Epidermal melanocyte (primary cell): ENCODE measurements at regions not wholly inside any gene's neighbourhood (a gene's known extent, or its start where the extent isn't known, plus 50 kb on each side); places are given as distances from the start of the nearest gene placed in this dataset.
"Not testable (repeated sequence)": the region's sequence is repeated elsewhere in the genome, so short reads cannot be mapped to it uniquely, and the experiment has no call there.

Experiments used
- DNase-seq: peaks from one replicate; pipeline ENCODE4 v3.0.0; 2011; ENCODE audit warnings: low spot score; ENCODE audit not compliant: insufficient read length

DNA sequence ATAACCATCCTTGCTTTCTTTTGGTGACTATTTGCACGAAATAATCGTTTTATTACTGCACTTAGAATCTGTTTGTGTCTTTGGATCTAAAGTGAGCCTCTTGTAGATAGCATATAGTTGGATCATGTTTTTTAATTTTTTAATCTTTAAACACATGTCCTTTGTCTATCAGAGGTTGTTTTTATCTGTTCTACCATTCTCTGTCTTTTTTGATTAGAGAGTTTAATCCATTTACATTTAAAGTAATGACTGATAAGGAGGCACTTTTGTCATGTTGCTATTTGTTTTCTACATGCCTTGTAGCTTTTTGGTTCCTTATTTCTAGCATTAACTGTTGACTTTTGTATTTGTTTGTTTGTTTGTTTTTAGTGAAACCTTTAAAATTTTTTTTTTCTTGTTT, 506.2 kb upstream of the RGS6 start:
- DNase-seq = no peak

DNA sequence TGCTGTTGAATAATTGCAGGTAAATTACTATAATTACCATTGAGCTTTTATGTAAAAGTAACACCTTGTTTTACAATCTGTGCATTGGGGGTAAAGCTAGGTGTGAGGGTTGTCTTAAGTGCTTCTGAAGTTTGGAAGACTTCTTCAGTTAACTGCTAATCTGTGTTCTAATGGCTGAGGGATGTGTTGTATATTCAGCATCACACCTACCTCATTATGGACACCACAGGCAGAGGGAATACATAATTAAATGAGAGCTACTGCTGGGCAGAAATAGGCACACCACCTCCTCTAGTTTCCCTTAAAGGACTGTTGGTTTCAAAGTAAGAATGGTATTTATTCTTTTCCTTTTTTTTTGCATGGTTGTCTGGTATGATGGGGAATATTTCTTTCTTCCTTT, 502.3 kb upstream of the RGS6 start:
- no peak for DNase-seq

DNA sequence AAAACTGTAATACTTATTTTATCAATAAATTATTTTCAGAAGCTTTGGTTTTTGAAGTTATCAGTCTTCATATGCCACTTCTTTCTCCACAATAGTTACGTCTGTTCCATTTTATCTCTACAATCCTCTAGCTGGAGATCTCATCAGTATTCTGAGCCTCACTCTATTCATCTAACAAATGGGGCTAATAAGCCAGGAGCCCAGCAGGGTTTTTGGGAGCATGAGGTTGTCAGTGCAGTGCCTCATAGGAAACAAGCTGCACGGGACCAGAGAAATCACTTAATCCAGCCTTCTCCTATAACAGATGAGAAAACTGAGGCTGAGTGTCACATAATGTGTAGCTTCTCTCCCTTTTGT, 501.9 kb upstream of the RGS6 start:
- DNase-seq = no peak

GRCh38 chr14:71430678-71431376, 501.4 kb upstream of the RGS6 start:
- DNase-seq = no peak

GRCh38 chr14:71432334-71433110, 499.7 kb upstream of the RGS6 start:
- no peak for DNase-seq

DNA sequence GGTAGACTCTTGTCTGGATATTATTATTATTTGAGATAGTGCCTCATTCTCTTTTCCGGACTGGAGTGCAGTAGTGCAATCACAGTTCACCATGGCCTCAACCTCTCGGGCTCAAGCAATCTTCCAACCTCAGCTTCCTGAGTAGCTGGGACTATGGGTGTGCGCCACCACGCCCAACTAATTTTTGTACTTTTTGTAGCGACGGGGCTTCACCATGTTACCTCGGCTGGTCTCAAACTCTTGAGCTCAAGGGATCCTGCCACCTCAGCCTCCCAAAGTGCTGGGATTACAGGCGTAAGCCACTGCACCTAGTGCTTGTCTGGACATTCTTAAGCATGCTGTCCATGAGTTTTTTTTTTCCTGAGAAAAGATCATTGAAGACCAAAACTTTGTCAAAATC, 498.9 kb upstream of the RGS6 start:
- no peak for DNase-seq

- not testable (repeated sequence) for DNase-seq
Measured at GRCh38 chr14:71435641-71436040, 496.6 kb upstream of the RGS6 start.

GRCh38 chr14:71437870-71438269, 494.4 kb upstream of the RGS6 start:
- DNase-seq = no peak

DNA sequence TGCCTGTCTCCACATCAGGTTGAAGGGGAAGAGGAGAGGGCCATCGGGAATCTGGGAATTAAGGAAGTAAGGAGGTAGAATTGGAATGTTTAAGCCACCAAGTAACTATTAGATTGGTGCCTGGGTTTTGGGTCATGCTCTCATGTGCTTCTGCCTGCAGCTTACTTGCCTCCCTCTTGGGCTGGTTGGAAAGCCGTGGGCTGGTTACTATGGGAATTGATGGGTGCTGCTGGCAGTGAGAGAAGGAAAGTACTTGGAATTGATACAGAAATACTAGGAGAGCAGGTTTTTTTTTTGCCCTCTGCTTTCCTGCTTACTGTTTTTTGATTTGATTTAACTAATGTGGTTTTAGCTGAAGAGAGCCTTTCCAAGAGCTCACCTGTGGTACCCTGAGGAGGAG, 493.5 kb upstream of the RGS6 start:
- no peak for DNase-seq

- no peak for DNase-seq
Measured at GRCh38 chr14:71441126-71441525, 491.1 kb upstream of the RGS6 start.

DNA sequence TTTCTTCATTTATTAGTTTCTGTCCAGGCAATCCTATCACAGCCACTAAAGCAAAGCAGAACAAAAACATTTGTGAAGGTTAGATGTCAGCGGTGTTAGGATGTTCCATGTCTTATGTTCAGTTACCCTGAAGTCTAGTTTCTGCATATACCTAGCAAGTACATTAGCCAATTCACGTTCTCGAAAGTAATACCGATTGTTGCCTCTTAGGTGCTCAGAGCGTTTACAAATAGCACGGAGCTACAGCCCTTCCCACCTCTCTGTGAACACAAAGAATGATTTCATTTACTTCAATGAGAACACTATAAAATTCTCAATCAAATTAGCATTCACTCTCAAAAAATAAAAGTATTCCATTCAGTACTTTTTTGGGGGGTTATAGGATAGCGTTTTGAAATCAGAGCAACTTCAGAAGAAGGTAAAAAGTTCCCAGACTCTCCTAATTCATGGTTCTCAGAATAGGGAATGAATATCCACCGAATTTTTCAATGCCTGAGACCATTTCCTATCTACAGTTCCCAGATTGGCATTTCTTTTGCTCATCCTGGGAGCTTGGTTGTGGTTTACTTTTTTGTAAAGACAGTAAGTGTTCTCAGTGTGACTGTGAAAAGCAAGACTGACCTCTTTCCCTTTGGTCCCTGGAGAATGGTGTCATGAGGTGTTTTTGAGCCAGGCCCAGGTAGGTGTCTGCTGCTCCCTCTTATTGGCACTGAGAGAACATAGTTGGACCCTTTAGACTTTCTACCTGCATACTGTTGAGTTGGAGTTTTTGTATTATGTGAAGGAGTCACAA, 488.0 kb upstream of the RGS6 start:
- no peak for DNase-seq

DNA sequence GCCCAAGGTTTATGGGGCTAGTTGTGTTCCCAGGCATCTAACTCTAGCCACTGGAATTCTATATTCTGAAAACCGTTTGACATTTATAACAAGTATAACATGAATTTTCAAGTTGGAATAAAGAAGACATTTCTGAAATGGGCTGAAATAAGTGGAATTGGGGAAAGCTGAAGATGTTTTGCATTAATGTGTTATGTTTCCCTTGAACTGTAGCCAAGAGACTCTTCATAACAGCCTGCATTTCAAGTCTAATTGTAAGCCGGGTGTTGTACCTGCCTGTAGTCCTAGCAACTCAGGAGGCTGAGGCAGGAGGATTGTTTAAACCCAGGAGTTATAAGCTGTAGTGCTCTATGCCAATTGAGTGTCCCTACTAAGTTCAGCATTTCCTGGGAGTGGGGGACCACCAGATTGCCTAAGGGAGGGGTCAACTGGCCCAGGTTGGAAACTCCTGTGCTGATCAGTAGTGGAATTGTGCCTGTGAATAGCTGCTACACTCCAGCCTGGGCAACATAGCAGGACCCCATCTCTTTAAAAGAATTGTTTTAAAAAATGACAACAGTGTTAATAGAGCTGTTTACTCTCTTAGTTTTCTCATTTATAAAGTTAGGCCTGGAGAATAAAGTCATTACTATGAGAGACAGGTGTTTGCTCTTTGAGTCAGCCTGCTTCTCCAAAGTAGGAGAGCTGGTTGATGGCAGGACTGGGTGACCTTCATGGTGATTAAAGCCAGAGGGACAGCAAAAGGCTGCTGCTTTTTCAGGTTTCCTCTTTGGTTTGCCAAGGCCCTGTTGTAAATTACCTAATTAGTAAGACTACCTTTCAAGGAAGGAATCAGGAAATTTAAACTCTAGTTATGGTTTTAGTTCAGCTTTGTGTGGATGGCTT, 483.6 kb upstream of the RGS6 start:
- no peak for DNase-seq

DNA sequence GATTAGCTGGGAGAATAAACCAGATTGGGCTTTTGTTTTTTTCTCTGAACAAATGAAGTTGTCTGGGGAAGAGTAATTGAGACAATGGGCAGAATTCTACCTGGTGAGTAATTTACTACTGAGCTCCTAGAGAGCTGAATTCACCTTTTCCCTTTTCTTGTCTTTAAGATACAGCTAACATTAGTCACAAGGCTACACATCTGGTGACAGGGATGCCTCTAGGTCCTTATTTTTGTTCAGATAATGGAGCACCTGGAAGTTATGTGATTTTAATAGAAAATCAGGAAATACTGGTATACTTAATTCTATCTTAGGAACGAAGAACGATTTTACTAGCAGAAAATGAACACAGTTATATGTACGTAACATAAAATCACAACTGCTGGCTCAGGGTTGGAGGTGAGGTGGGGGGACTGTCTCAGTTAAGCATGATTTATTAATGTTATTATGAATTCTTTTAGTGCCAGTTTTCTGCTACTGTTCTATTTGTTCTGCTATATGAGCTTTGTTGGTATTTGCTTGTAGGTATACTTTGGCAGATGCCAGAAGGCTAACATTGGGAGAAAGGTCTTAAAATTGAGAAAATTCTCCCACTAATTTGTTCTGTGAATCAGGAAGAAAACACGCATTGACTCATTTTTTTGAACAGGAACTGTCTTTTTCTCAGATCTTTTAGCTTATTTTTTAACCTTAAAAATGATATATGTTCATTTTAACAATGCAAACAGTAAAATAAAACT, 482.7 kb upstream of the RGS6 start:
- DNase-seq = no peak

DNA sequence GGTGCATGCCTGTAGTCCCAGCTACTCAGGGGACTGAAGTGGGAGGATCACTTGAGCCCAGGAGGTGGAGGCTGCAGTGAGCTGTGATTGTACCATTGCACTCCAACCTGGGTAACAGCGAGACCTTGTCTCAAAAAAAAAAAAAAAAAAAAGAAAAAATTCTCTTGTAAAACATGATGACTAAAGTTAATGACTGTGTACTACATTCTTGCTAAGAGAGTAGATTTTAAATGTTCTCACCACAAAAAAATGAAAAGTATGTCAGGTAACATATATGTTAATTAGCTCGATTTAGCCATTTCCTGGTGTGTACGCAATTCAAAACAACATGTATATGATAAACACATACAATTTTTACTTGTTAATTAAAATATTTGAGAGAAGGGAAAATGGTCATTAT, 480.7 kb upstream of the RGS6 start:
- no peak for DNase-seq

- no peak for DNase-seq
Measured at GRCh38 chr14:71452539-71452938, 479.7 kb upstream of the RGS6 start.

- DNase-seq = no peak
Measured at GRCh38 chr14:71452987-71453386, 479.2 kb upstream of the RGS6 start.

- no peak for DNase-seq
Measured at GRCh38 chr14:71454010-71454409, 478.2 kb upstream of the RGS6 start.

DNA sequence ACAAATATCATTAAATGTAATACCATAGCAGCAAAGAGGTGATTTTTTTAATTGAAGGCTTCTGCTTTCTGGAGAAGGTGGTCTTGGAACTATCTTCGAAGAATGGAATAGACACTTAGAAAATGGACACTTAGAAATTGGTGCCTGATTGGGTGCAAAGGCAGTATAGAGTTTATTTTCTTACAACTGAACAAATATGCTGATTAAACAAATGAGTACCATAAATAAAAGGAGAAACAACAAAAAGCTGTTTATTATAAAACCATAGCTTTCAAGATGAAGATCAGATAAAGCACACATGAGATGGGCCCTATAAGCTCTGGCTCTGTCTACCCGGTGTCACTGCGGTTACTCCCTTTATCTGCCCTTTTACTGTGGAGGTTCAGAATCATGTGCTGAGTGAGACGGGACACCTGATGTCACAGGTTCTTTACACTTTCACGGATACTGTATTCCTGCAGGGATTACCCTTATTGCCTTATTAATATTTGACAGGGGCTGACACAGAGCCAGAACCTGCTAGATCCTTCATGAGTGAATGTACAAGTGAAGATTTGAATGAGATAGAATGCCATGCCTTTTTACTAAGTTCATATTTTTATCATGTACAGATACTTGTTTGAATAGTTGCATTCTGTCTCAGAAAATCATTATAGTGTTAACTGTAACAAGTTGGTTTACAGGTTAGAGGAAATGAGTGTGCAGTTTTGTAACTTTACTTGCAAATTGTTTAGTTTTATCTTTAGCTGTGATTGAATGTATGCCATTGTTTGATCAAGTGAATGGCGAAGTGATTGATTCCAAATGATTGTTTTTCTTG, 477.5 kb upstream of the RGS6 start:
- DNase-seq = no peak

DNA sequence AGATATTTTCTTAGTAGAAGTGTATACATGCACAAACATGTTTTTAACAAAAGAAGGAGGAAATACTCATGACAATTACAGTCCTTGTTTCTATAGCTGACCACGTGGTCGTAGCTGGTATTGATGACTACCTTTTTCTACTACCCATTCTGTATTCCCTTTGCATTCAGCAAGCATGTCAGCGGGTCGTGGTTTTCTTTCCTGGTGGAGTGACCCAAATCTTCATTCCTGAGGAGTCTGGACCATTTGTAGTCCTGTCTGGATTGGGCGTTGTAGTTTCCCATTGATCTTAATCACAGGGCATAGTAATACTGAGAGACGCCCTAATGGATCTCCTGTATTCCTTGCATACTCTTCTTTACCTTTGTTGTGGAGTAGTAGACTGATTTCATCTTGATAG, 472.1 kb upstream of the RGS6 start:
- no peak for DNase-seq

DNA sequence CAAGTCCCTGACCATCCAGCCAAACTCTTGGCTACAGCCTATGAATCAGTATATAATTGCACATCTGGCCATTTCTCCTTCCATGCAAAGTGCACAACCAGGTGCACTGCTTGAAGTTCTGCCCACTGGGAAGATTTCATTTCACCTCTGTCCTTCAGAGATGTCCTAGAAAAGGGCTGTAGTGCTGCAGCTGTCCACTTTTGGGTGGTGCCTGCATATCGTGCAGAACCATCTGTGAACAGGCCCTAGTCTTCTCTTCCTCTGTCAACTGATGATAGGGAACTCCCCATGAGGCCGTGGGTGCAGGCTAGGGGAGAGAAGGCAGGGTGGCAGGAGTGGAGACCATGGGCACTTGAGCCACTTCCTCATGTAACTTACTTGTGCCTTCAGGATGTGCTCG, 470.6 kb upstream of the RGS6 start:
- DNase-seq = not testable (repeated sequence)
